ENCODE measurements at regions not wholly inside any gene's neighbourhood (a gene's known extent, or its start where the extent isn't known, plus 50 kb on each side); places are given as distances from the start of the nearest gene placed in this dataset.

DNA sequence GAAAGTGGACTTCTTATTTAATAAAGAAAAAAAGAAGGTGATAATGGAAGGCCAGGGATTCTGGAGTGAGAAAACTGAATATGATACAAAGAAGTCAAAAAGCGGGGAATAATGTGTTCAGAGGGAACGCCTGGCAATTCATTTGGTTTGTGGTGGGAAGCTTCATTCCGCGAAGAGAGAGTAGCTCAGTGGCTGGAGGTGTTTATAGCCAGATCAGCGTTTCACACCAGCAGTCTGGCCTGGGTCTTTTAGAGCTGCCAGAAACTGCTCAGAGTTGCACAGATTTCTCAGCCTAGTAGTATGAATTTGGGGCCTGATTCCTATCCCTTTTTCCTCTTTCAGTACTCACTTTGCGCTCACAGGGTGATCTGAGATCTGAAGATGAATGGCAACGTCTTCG is 67.8 kb upstream of the IPO9 start:
- TF ChIP-seq POLR2AphosphoS5 (IDR thresholded peaks at IDR 0.05; ENCODE audit: low read depth, low read length) (no peak), EZH2 (IDR thresholded peaks at IDR 0.05) (no peak), SP1 (IDR thresholded peaks at IDR 0.05; ENCODE audit: low read depth) (no peak), POLR2A (IDR thresholded peaks at IDR 0.05; ENCODE audit: borderline replicate concordance, extremely low read depth, insufficient read depth, insufficient read length) (no peak), SRF (IDR thresholded peaks at IDR 0.05; ENCODE audit: low read depth) (no peak), FOSL1 (IDR thresholded peaks at IDR 0.05; ENCODE audit: low read depth) (no peak), ELF1 (IDR thresholded peaks at IDR 0.05; ENCODE audit: borderline replicate concordance, low read depth) (no peak)
- TF ChIP-seq, protein P1, sequence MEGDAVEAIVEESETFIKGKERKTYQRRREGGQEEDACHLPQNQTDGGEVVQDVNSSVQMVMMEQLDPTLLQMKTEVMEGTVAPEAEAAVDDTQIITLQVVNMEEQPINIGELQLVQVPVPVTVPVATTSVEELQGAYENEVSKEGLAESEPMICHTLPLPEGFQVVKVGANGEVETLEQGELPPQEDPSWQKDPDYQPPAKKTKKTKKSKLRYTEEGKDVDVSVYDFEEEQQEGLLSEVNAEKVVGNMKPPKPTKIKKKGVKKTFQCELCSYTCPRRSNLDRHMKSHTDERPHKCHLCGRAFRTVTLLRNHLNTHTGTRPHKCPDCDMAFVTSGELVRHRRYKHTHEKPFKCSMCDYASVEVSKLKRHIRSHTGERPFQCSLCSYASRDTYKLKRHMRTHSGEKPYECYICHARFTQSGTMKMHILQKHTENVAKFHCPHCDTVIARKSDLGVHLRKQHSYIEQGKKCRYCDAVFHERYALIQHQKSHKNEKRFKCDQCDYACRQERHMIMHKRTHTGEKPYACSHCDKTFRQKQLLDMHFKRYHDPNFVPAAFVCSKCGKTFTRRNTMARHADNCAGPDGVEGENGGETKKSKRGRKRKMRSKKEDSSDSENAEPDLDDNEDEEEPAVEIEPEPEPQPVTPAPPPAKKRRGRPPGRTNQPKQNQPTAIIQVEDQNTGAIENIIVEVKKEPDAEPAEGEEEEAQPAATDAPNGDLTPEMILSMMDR (IDR thresholded peaks at IDR 0.05 in 2 of 3, conservative IDR thresholded peaks at IDR 0.05 in 1 of 3; ENCODE audit: borderline replicate concordance in 1 of 3, insufficient read depth in 1 of 3, low read depth in 2 of 3, low read length in 2 of 3): no peak
- TF ChIP-seq, protein P2, sequence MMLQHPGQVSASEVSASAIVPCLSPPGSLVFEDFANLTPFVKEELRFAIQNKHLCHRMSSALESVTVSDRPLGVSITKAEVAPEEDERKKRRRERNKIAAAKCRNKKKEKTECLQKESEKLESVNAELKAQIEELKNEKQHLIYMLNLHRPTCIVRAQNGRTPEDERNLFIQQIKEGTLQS (IDR thresholded peaks at IDR 0.05): no peak
